Thyroid gland (tissue), 4 donors: ENCODE measurements at regions not wholly inside any gene's neighbourhood (a gene's known extent, or its start where the extent isn't known, plus 50 kb on each side); places are given as distances from the start of the nearest gene placed in this dataset.
"Not testable (repeated sequence)": the region's sequence is repeated elsewhere in the genome, so short reads cannot be mapped to it uniquely, and the experiment has no call there.

Experiments used
- DNase-seq, 2 donors: peaks; one replicate each; pipeline ENCODE4 v3.0.0-alpha.2; 2019
- H3K27ac ChIP-seq, 3 donors: fragments of 200-600 bp; sonication (generic); 1 replicate in 2 of 3; 2 replicates in 1 of 3; pipeline ENCODE4 v1.5.1; 2016 to 2019; ENCODE audit warnings: mild to moderate bottlenecking in 1 of 3, moderate library complexity in 1 of 3
- H3K27me3 ChIP-seq: fragments of 200-600 bp; sonication (generic); one replicate; pipeline ENCODE4 v1.5.1; 2019
- H3K36me3 ChIP-seq, 2 donors: fragments of 200-600 bp; sonication (generic); one replicate each; pipeline ENCODE4 v1.5.1; 2016 to 2019
- H3K4me1 ChIP-seq, 2 donors: fragments of 200-600 bp; sonication (generic); one replicate each; pipeline ENCODE4 v1.5.1; 2017 to 2019
- H3K4me3 ChIP-seq, 3 donors: fragments of 200-600 bp; sonication (generic); replicated peaks in 1 of 3; 1 replicate in 2 of 3; 2 replicates in 1 of 3; pipeline ENCODE4 v1.5.1; 2016; ENCODE audit warnings: mild to moderate bottlenecking in 1 of 3
- H3K9me3 ChIP-seq: fragments of 200-600 bp; sonication (generic); one replicate; pipeline ENCODE4 v1.5.1; 2017
- CTCF ChIP-seq, 6 experiments: fragments of 200-600 bp in 3 of 6; fragments of 450-650 bp in 3 of 6; sonication (generic) in 3 of 6; IDR thresholded peaks; one replicate each; pipeline ENCODE4 v1.5.1; 2016 to 2019; ENCODE audit warnings: antibody characterized with exemption in 6 of 6, mild to moderate bottlenecking in 2 of 6, inconsistent platforms in 1 of 6, moderate library complexity in 1 of 6
- POLR2A ChIP-seq, 2 donors: fragments of 450-650 bp; IDR thresholded peaks; one replicate each; pipeline ENCODE4 v1.6.1; 2017; ENCODE audit warnings: antibody characterized with exemption in 2 of 2, mild to moderate bottlenecking in 2 of 2, moderate library complexity in 1 of 2
- WGBS, 2 donors: methylation state at CpG; one replicate each; pipeline ENCODE4 v1.1.5; 2017; 5-methylcytosine and 5-hydroxymethylcytosine counted together
- intact Hi-C: fragments of 100-400 bp; cut with DNase I; formaldehyde crosslinking; loops from one replicate; pipeline ENCODE4 v1.15.1; 2023

- Histone ChIP-seq H3K36me3 (no peaks in the 10 kb centered on the region), H3K9me3 (no peaks in the 10 kb centered on the region), H3K27me3 (no peaks in the 10 kb centered on the region), H3K4me3 (no peak overlapping the region), H3K4me1 (no peaks in the 10 kb centered on the region), H3K27ac (no peak overlapping the region)
- intact Hi-C loops, result no loop called here
- DNase-seq, result no peak
- TF ChIP-seq POLR2A (IDR thresholded peaks at IDR 0.05) (no peak), CTCF (IDR thresholded peaks at IDR 0.05) (no peak)
- 69 to 71% methylated on average over 4 of the region's 4 CpGs for WGBS, 2 donors
Observed at GRCh38 chr6:170144571-170145271, 146.2 kb downstream of the DLL1 start.

GRCh38 chr6:170143401-170144150 is 147.3 kb downstream of the DLL1 start:
- no peak for DNase-seq
- Histone ChIP-seq H3K4me1 (no peaks in the 10 kb centered on the region), H3K27ac (no peak overlapping the region), H3K27me3 (no peaks in the 10 kb centered on the region), H3K9me3 (no peaks in the 10 kb centered on the region), H3K4me3 (no peak overlapping the region), H3K36me3 (no peaks in the 10 kb centered on the region)
- 78 to 80% methylated on average over 14 of the region's 14 CpGs for WGBS, 2 donors
- intact Hi-C loops, result no loop called here
- TF ChIP-seq CTCF (IDR thresholded peaks at IDR 0.05) (no peak), POLR2A (IDR thresholded peaks at IDR 0.05) (no peak)

GRCh38 chr6:170142559-170142958 is 148.3 kb downstream of the DLL1 start:
- WGBS, 2 donors, result 84% methylated on average over 7 of the region's 7 CpGs
- Histone ChIP-seq H3K4me3 (no peak overlapping the region), H3K4me1 (no peaks in the 10 kb centered on the region), H3K9me3 (no peaks in the 10 kb centered on the region), H3K27me3 (no peaks in the 10 kb centered on the region), H3K27ac (no peak overlapping the region), H3K36me3 (no peaks in the 10 kb centered on the region)
- no peak for DNase-seq
- intact Hi-C loops, result no loop called here
- no peak for TF ChIP-seq CTCF (IDR thresholded peaks at IDR 0.05)
- no peak for TF ChIP-seq POLR2A (IDR thresholded peaks at IDR 0.05)

- H3K27me3 ChIP-seq, H3K4me3 ChIP-seq, intact Hi-C loops, H3K36me3 ChIP-seq, H3K9me3 ChIP-seq, DNase-seq, H3K27ac ChIP-seq, H3K4me1 ChIP-seq: not testable (repeated sequence)
- WGBS, 2 donors, result 86 to 87% methylated on average over 10 of the region's 10 CpGs
Observed at GRCh38 chr6:170141061-170141460, 149.8 kb downstream of the DLL1 start.

- Histone ChIP-seq H3K36me3 (no peaks in the 10 kb centered on the region), H3K4me3 (no peak overlapping the region), H3K27ac (no peak overlapping the region), H3K4me1 (no peaks in the 10 kb centered on the region), H3K27me3 (no peaks in the 10 kb centered on the region), H3K9me3 (no peaks in the 10 kb centered on the region)
- intact Hi-C loops, result no loop called here
- DNase-seq, result no peak
- TF ChIP-seq POLR2A (IDR thresholded peaks at IDR 0.05), result no peak
- TF ChIP-seq CTCF (IDR thresholded peaks at IDR 0.05), result no peak
- WGBS, 2 donors, result 95% methylated on average over 12 to 13 of the region's 13 CpGs
Observed at GRCh38 chr6:170140129-170140528, 150.7 kb downstream of the DLL1 start.
